ENCODE measurements at regions not wholly inside any gene's neighbourhood (a gene's known extent, or its start where the extent isn't known, plus 50 kb on each side); places are given as distances from the start of the nearest gene placed in this dataset.
A peak's percentile ranks its signal among the peaks of the same experiment; 100 is the strongest.

DNA sequence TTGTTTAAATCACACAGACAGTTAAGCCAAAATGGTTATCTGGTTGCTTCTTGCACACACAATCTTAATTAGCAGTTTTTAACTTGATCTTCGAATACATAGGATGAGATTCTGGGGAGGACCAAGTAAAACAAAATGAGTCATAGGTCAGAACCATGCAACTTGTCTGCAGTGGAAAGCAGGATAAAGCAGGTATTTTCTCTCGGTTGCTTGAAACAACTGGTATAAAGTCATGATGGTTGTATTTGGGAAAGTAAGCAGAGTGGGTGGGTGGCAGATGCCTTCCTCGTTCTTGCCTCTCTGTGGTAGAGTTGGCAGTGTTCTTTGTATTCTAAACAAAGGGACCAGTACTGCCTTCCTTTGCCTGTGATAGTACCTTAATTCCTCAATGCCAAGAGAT lies 167.0 kb downstream of the COG6 start:
- no peak for ATAC-seq (ENCODE audit: poor library complexity)
- H3K9me3 ChIP-seq (ENCODE audit: control insufficient read depth in 1 of 2, insufficient read depth in 1 of 2, low read length in 2 of 2), result no peaks in the 10 kb centered on the region
- H3K36me3 Mint-ChIP-seq (ENCODE audit: low read depth), result no peaks in the 10 kb centered on the region
- H3K4me3 Mint-ChIP-seq, result no peak overlapping the region
- TF ChIP-seq, protein P1, sequence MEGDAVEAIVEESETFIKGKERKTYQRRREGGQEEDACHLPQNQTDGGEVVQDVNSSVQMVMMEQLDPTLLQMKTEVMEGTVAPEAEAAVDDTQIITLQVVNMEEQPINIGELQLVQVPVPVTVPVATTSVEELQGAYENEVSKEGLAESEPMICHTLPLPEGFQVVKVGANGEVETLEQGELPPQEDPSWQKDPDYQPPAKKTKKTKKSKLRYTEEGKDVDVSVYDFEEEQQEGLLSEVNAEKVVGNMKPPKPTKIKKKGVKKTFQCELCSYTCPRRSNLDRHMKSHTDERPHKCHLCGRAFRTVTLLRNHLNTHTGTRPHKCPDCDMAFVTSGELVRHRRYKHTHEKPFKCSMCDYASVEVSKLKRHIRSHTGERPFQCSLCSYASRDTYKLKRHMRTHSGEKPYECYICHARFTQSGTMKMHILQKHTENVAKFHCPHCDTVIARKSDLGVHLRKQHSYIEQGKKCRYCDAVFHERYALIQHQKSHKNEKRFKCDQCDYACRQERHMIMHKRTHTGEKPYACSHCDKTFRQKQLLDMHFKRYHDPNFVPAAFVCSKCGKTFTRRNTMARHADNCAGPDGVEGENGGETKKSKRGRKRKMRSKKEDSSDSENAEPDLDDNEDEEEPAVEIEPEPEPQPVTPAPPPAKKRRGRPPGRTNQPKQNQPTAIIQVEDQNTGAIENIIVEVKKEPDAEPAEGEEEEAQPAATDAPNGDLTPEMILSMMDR (IDR thresholded peaks at IDR 0.05), result no peak
- no peaks in the 10 kb centered on the region for H3K9me3 Mint-ChIP-seq
- H3K27ac ChIP-seq (ENCODE audit: low read depth in 1 of 2, low read length in 2 of 2), result no peak overlapping the region
- POLR2A ChIA-PET, result no interaction called here
- DNase-seq, result no peak
- no peaks in the 10 kb centered on the region for H3K36me3 ChIP-seq (ENCODE audit: insufficient read depth, low read length)
- no peak overlapping the region for H3K4me3 ChIP-seq (ENCODE audit: low read length)
- H3K27me3 Mint-ChIP-seq, result no peaks in the 10 kb centered on the region
- peak overlapping the region; percentile 41 for H3K27ac Mint-ChIP-seq
- CTCF ChIA-PET, result no interaction called here
- H3K4me1 ChIP-seq (ENCODE audit: insufficient read depth, low read length), result peaks cover 3% of the 10 kb centered on the region
- intact Hi-C loops (cut with DNase I, micrococcal nuclease), result no loop called here
- H3K4me1 Mint-ChIP-seq (ENCODE audit: low read depth), result peaks cover 28% of the 10 kb centered on the region
- H3K27me3 ChIP-seq (ENCODE audit: control insufficient read depth in 1 of 2, insufficient read depth in 2 of 2, low read length in 2 of 2), result no peaks in the 10 kb centered on the region

DNA sequence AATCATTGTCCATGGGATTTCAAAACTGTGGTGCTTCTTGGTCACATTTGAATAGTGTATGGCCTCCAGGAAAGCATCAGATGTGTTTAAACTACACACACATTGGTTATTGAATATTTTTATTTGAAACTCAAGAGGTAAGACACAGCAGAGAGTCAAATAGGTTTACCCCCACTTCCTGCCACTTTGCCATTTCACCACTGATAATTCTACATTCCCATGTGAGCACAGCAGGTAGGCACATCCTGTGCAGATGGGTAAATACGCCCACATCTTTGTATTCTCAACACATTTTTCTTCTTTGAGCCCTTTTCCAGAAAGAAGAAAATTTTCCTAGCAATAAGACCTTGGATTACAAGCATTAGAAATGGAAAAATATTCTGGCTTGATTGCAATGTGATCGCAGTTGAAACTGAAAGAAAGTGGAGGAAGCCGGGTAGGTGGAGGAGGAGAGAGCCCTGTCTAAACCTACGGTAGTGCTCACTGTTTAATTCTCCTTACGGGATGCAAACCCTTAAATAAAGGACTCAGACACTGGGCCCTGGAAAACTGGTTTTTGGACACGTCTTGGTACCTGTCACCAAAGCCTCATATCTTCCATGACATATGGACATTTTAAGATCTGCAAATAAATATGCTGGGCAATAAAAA lies 167.7 kb downstream of the COG6 start:
- Histone ChIP-seq H3K27ac (ENCODE audit: low read depth in 1 of 2, low read length in 2 of 2) (no peak overlapping the region), H3K27me3 (ENCODE audit: control insufficient read depth in 1 of 2, insufficient read depth in 2 of 2, low read length in 2 of 2) (no peaks in the 10 kb centered on the region), H3K4me1 (ENCODE audit: insufficient read depth, low read length) (peaks cover 3% of the 10 kb centered on the region), H3K9me3 (ENCODE audit: control insufficient read depth in 1 of 2, insufficient read depth in 1 of 2, low read length in 2 of 2) (no peaks in the 10 kb centered on the region), H3K4me3 (ENCODE audit: low read length) (peak overlapping the region; percentile 39), H3K36me3 (ENCODE audit: insufficient read depth, low read length) (no peaks in the 10 kb centered on the region)
- H3K27ac Mint-ChIP-seq, result peak overlapping the region; percentile 41
- H3K27me3 Mint-ChIP-seq, result no peaks in the 10 kb centered on the region
- TF ChIP-seq, protein P1 (IDR thresholded peaks at IDR 0.05), result no peak
- peak in 2 of 14 experiments; percentile 3 to 6 for DNase-seq
- H3K4me1 Mint-ChIP-seq (ENCODE audit: low read depth), result peaks cover 28% of the 10 kb centered on the region
- intact Hi-C loops (cut with DNase I, micrococcal nuclease), result no loop called here
- H3K36me3 Mint-ChIP-seq (ENCODE audit: low read depth), result no peaks in the 10 kb centered on the region
- peak; percentile 71 for ATAC-seq (ENCODE audit: poor library complexity)
- H3K9me3 Mint-ChIP-seq, result no peaks in the 10 kb centered on the region
- CTCF ChIA-PET, result no interaction called here
- POLR2A ChIA-PET, result no interaction called here
- H3K4me3 Mint-ChIP-seq, result peak overlapping the region; percentile 83

DNA sequence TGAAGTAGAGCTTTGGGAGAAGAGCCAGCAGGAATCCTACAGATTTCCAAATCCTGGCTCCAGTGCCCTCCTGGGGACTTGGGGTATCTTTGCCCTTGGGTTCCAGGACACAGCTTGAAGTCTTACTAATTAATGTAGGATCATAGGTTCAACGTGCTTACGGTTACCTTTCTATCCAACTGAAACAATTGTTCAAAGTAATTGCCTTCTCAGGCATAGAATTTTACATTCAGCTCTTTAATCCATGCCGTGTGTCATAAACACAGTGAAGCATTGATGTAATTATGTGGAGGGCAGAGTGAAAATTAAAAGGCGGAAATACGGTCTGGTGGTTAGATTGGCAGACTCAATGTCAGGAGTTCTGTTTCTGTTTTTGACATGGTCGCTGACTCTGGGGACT lies 170.4 kb downstream of the COG6 start:
- Histone ChIP-seq H3K27me3 (ENCODE audit: control insufficient read depth in 1 of 2, insufficient read depth in 2 of 2, low read length in 2 of 2) (no peaks in the 10 kb centered on the region), H3K36me3 (ENCODE audit: insufficient read depth, low read length) (no peaks in the 10 kb centered on the region), H3K27ac (ENCODE audit: low read depth in 1 of 2, low read length in 2 of 2) (no peak overlapping the region), H3K9me3 (ENCODE audit: control insufficient read depth in 1 of 2, insufficient read depth in 1 of 2, low read length in 2 of 2) (no peaks in the 10 kb centered on the region), H3K4me3 (ENCODE audit: low read length) (no peak overlapping the region), H3K4me1 (ENCODE audit: insufficient read depth, low read length) (peaks cover 3% of the 10 kb centered on the region)
- no peak overlapping the region for H3K4me3 Mint-ChIP-seq
- ATAC-seq (ENCODE audit: poor library complexity) (no peak), DNase-seq (no peak)
- H3K4me1 Mint-ChIP-seq (ENCODE audit: low read depth), result peaks cover 28% of the 10 kb centered on the region
- intact Hi-C loops (cut with DNase I, micrococcal nuclease), result no loop called here
- H3K36me3 Mint-ChIP-seq (ENCODE audit: low read depth), result no peaks in the 10 kb centered on the region
- H3K27ac Mint-ChIP-seq, result no peak overlapping the region
- POLR2A ChIA-PET, result no interaction called here
- TF ChIP-seq, protein P1 (IDR thresholded peaks at IDR 0.05), result no peak
- CTCF ChIA-PET, result no interaction called here
- peaks cover 7% of the 10 kb centered on the region for H3K9me3 Mint-ChIP-seq
- H3K27me3 Mint-ChIP-seq, result no peaks in the 10 kb centered on the region
